HEK293 (cell line): ENCODE measurements at regions not wholly inside any gene's neighbourhood (a gene's known extent, or its start where the extent isn't known, plus 50 kb on each side); places are given as distances from the start of the nearest gene placed in this dataset.

Source experiments
- CTCF ChIA-PET: fragments of 350-600 bp; formaldehyde crosslinking; extraction: SDS; loops from one replicate; lab custom pipeline; 2021; ENCODE audit warnings: antibody characterized with exemption; lab: Yijun Ruan, JAX
- POLR2A ChIA-PET: fragments of 300-600 bp; formaldehyde crosslinking; extraction: SDS; loops from one replicate; lab custom pipeline; 2020; ENCODE audit warnings: antibody characterized with exemption, inconsistent platforms; lab: Yijun Ruan, JAX
- H3K27ac ChIP-seq: fragments of 200-500 bp; sonication (Bioruptor generic); 2 replicates; pipeline ENCODE4 v1.5.1; 2014; ENCODE audit warnings: low read depth, low read length, control low read depth, inconsistent platforms; ENCODE audit errors: extremely low read depth
- H3K36me3 ChIP-seq, 2 experiments: fragments of 200-500 bp in 1 of 2; sonication (Bioruptor generic) in 1 of 2; 1 replicate in 1 of 2; 2 replicates in 1 of 2; pipeline ENCODE4 v1.5.1; 2014 to 2017; ENCODE audit warnings: inconsistent platforms in 2 of 2, low read length in 2 of 2; ENCODE audit not compliant: control insufficient read depth in 2 of 2, insufficient read depth in 1 of 2
- H3K4me1 ChIP-seq: fragments of 200-500 bp; sonication (Bioruptor generic); 2 replicates; pipeline ENCODE4 v1.5.1; 2014; ENCODE audit warnings: mild to moderate bottlenecking, low read length, inconsistent platforms; ENCODE audit not compliant: control insufficient read depth, insufficient read depth
- H3K4me3 ChIP-seq: 2 replicates; pipeline ENCODE4 v1.5.1; 2011; ENCODE audit warnings: low read depth, mild to moderate bottlenecking, control low read depth, low read length, moderate library complexity
- H3K9me3 ChIP-seq: fragments of 200-500 bp; sonication (Bioruptor generic); 2 replicates; pipeline ENCODE4 v1.5.1; 2014; ENCODE audit warnings: low read depth, low read length, inconsistent platforms; ENCODE audit not compliant: control insufficient read depth, insufficient read depth
- GLI4 ChIP-seq: fragments of 450-650 bp; formaldehyde crosslinking; IDR thresholded peaks from 2 replicates; pipeline ENCODE4 v1.5.1; 2016; ENCODE audit warnings: missing biosample characterization, missing genetic modification characterization
- MYNN ChIP-seq: fragments of 450-650 bp; formaldehyde crosslinking; IDR thresholded peaks from 2 replicates; pipeline ENCODE4 v1.5.1; 2016; ENCODE audit warnings: missing biosample characterization, missing genetic modification characterization, borderline replicate concordance
- SP3 ChIP-seq: fragments of 450-650 bp; formaldehyde crosslinking; IDR thresholded peaks from 2 replicates; pipeline ENCODE4 v1.5.1; 2016; ENCODE audit warnings: missing biosample characterization, missing genetic modification characterization
- ZBTB20 ChIP-seq: fragments of 450-650 bp; formaldehyde crosslinking; IDR thresholded peaks from 2 replicates; pipeline ENCODE4 v1.5.1; 2016; ENCODE audit warnings: missing biosample characterization, missing genetic modification characterization
- ZFP69B ChIP-seq: fragments of 450-650 bp; formaldehyde crosslinking; IDR thresholded peaks from 2 replicates; pipeline ENCODE4 v1.5.1; 2016; ENCODE audit warnings: missing biosample characterization, missing genetic modification characterization
- ZNF19 ChIP-seq: fragments of 450-650 bp; formaldehyde crosslinking; IDR thresholded peaks from 2 replicates; pipeline ENCODE4; 2016; ENCODE audit warnings: missing biosample characterization, missing genetic modification characterization, low read depth
- ZNF202 ChIP-seq: fragments of 450-650 bp; formaldehyde crosslinking; IDR thresholded peaks from 2 replicates; pipeline ENCODE4 v1.5.1; 2016; ENCODE audit warnings: missing biosample characterization, missing genetic modification characterization, borderline replicate concordance
- ZNF221 ChIP-seq: fragments of 450-650 bp; formaldehyde crosslinking; IDR thresholded peaks from 2 replicates; pipeline ENCODE4 v1.5.1; 2017; ENCODE audit warnings: missing biosample characterization, missing genetic modification characterization, borderline replicate concordance
- ZNF302 ChIP-seq: fragments of 450-650 bp; formaldehyde crosslinking; IDR thresholded peaks from 2 replicates; pipeline ENCODE4 v1.5.1; 2016; ENCODE audit warnings: missing biosample characterization, missing genetic modification characterization, low read depth
- ZNF426 ChIP-seq: fragments of 450-650 bp; formaldehyde crosslinking; IDR thresholded peaks from 2 replicates; pipeline ENCODE4 v1.5.1; 2017; ENCODE audit warnings: missing biosample characterization, missing genetic modification characterization, mild to moderate bottlenecking, inconsistent platforms, moderate library complexity
- ZNF501 ChIP-seq: fragments of 450-650 bp; formaldehyde crosslinking; IDR thresholded peaks from 2 replicates; pipeline ENCODE4 v1.5.1; 2016; ENCODE audit warnings: missing biosample characterization, missing genetic modification characterization
- ZNF610 ChIP-seq: fragments of 450-650 bp; formaldehyde crosslinking; IDR thresholded peaks from 2 replicates; pipeline ENCODE4 v1.5.1; 2016; ENCODE audit warnings: missing biosample characterization, missing genetic modification characterization, borderline replicate concordance
- ZNF626 ChIP-seq: fragments of 450-650 bp; sonication (Bioruptor Pico); formaldehyde crosslinking; IDR thresholded peaks from 2 replicates; pipeline ENCODE4 v1.5.1; 2018; ENCODE audit warnings: missing biosample characterization, missing genetic modification characterization, inconsistent platforms
- ZNF654 ChIP-seq: fragments of 450-650 bp; formaldehyde crosslinking; IDR thresholded peaks from 2 replicates; pipeline ENCODE4 v1.5.1; 2016; ENCODE audit warnings: low read depth, missing biosample characterization, missing genetic modification characterization
- ZNF677 ChIP-seq: fragments of 450-650 bp; IDR thresholded peaks from 2 replicates; pipeline ENCODE4 v1.5.0; 2018; ENCODE audit warnings: missing biosample characterization, mild to moderate bottlenecking, missing genetic modification characterization, moderate library complexity
- ZSCAN16 ChIP-seq: fragments of 450-650 bp; formaldehyde crosslinking; IDR thresholded peaks from 2 replicates; pipeline ENCODE4 v1.5.1; 2016; ENCODE audit warnings: missing biosample characterization, missing genetic modification characterization
- ZSCAN30 ChIP-seq: fragments of 450-650 bp; IDR thresholded peaks from 2 replicates; pipeline ENCODE4 v1.5.1; 2018; ENCODE audit warnings: missing biosample characterization, mild to moderate bottlenecking, missing genetic modification characterization, moderate library complexity
- ZXDB ChIP-seq: fragments of 450-650 bp; formaldehyde crosslinking; IDR thresholded peaks from 2 replicates; pipeline ENCODE4 v1.5.1; 2016; ENCODE audit warnings: missing biosample characterization, missing genetic modification characterization
- TF ChIP-seq, protein P1 (sequence below): fragments of 450-650 bp; formaldehyde crosslinking; IDR thresholded peaks from 2 replicates; pipeline ENCODE4 v1.5.1; 2016; ENCODE audit warnings: missing biosample characterization, missing genetic modification characterization
- TF ChIP-seq, protein P2 (sequence below): fragments of 450-650 bp; formaldehyde crosslinking; IDR thresholded peaks from 2 replicates; pipeline ENCODE4 v1.5.1; 2016; ENCODE audit warnings: missing biosample characterization, missing genetic modification characterization
- TF ChIP-seq, protein P3 (sequence below): fragments of 450-650 bp; formaldehyde crosslinking; IDR thresholded peaks from 2 replicates; pipeline ENCODE4 v1.5.1; 2017; ENCODE audit warnings: missing biosample characterization, missing genetic modification characterization

DNA sequence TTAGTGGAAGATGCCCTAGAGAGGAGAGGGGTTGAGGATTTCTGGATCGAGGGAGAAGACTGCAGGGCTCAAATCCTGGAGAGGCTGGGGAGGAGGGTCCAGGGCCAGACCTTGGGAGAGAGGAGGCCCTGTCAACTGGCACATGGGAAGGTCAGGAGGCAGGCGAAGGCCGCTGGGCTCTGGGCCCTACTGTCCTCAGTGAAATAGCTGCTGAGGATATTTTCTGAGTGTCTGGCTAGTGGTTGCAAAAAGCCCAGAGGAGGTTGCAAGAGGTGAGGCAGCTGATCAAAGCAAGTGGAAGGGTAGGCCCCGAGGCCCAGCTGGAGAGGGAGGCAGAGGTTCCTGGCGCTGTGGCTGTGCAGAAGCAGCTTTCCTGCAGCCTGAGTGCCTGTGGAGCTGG lies 103.4 kb upstream of the MLN start:
- H3K4me3 ChIP-seq, result no peak overlapping the region
- H3K27ac ChIP-seq, result no peak overlapping the region
- H3K9me3 ChIP-seq, result no peaks in the 10 kb centered on the region
- no peaks in the 10 kb centered on the region for H3K36me3 ChIP-seq
- TF ChIP-seq ZSCAN16 (tag by site-specific recombination), result no peak
- no peak for TF ChIP-seq ZNF610 (tag by site-specific recombination)
- ChIA-PET POLR2A (no interaction called here), CTCF (interaction anchor here (0.5 to 0.7 kb wide), 2 partner anchors 120 to 147 kb away, joined by 3 read pairs; no protein-coding TSS in a partner anchor)
- no peaks in the 10 kb centered on the region for H3K4me1 ChIP-seq

DNA sequence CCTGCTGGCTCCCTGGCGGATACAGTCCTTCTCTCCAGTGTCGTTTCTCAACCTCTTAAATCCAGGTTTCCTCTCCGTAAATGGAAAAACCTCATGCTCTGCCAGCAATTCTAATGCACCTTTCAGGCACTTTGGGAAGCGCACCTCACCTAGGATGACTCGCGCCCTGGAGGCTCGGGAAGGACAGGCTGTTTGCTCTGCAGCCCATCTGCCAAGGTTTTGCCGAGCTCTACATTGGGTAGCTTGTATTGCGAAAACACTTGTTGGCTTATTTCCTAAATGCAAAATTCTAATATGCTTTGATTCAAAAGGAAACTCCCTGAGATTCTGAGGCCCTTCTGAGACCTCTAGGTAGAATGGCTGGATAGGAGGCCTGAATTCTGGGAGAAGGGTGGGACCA lies 102.6 kb upstream of the MLN start:
- POLR2A ChIA-PET, result no interaction called here
- TF ChIP-seq ZNF202 (tag by site-specific recombination), result no peak
- TF ChIP-seq ZNF626, result no peak
- no peak for TF ChIP-seq ZXDB (tag by site-specific recombination)
- TF ChIP-seq ZBTB20 (tag by site-specific recombination), result no peak
- TF ChIP-seq GLI4 (tag by site-specific recombination), result no peak
- no peak for TF ChIP-seq ZNF221
- TF ChIP-seq, protein P1, sequence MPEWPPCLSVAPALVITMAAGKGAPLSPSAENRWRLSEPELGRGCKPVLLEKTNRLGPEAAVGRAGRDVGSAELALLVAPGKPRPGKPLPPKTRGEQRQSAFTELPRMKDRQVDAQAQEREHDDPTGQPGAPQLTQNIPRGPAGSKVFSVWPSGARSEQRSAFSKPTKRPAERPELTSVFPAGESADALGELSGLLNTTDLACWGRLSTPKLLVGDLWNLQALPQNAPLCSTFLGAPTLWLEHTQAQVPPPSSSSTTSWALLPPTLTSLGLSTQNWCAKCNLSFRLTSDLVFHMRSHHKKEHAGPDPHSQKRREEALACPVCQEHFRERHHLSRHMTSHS (tag by site-specific recombination), result no peak
- no peak overlapping the region for H3K27ac ChIP-seq
- no peaks in the 10 kb centered on the region for H3K9me3 ChIP-seq
- no peaks in the 10 kb centered on the region for H3K4me1 ChIP-seq
- H3K36me3 ChIP-seq, result no peaks in the 10 kb centered on the region
- H3K4me3 ChIP-seq, result no peak overlapping the region
- CTCF ChIA-PET, result interaction anchor here (0.7 kb wide), 1 partner anchor 377 kb away, joined by 3 read pairs; no protein-coding TSS in a partner anchor

DNA sequence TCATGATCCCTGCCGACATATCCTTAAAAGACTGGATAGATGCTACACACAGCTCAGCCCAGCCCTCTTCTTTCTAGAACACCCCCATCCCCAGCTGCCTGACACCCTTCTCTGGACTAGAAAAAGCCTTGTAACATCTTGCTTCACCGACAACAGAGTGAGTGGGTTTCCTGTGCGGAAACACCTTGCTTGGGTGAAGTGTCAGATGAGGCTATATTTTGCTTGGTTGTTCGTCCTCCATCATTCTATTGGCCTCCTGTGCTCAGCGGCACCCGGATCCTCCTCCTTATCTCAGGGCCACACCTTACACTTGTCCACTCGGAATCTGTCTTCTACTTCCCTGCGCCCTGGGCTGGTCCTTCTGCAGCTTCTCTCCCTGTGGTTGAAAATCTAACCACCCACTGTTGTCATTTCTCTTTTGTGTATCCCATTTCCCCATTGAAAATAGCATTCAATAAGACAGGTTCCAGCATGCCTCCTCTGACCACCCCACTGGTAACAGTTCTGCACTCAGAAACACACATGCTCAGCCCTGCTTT lies 101.3 kb upstream of the MLN start:
- no peaks in the 10 kb centered on the region for H3K36me3 ChIP-seq
- H3K4me3 ChIP-seq, result no peak overlapping the region
- TF ChIP-seq, protein P1 (tag by site-specific recombination), result no peak
- TF ChIP-seq ZSCAN30 (tag by site-specific recombination) (no peak), ZFP69B (tag by site-specific recombination) (no peak), ZNF501 (tag by site-specific recombination) (no peak), SP3 (tag by site-specific recombination) (no peak), ZNF677 (tag by site-specific recombination) (no peak), ZNF302 (tag by site-specific recombination) (no peak), MYNN (tag by site-specific recombination) (no peak), ZNF426 (tag by site-specific recombination) (no peak), ZNF654 (tag by site-specific recombination) (no peak), ZNF19 (tag by site-specific recombination) (no peak)
- TF ChIP-seq, protein P2, sequence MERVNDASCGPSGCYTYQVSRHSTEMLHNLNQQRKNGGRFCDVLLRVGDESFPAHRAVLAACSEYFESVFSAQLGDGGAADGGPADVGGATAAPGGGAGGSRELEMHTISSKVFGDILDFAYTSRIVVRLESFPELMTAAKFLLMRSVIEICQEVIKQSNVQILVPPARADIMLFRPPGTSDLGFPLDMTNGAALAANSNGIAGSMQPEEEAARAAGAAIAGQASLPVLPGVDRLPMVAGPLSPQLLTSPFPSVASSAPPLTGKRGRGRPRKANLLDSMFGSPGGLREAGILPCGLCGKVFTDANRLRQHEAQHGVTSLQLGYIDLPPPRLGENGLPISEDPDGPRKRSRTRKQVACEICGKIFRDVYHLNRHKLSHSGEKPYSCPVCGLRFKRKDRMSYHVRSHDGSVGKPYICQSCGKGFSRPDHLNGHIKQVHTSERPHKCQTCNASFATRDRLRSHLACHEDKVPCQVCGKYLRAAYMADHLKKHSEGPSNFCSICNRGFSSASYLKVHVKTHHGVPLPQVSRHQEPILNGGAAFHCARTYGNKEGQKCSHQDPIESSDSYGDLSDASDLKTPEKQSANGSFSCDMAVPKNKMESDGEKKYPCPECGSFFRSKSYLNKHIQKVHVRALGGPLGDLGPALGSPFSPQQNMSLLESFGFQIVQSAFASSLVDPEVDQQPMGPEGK (tag by site-specific recombination), result no peak
- TF ChIP-seq, protein P3, sequence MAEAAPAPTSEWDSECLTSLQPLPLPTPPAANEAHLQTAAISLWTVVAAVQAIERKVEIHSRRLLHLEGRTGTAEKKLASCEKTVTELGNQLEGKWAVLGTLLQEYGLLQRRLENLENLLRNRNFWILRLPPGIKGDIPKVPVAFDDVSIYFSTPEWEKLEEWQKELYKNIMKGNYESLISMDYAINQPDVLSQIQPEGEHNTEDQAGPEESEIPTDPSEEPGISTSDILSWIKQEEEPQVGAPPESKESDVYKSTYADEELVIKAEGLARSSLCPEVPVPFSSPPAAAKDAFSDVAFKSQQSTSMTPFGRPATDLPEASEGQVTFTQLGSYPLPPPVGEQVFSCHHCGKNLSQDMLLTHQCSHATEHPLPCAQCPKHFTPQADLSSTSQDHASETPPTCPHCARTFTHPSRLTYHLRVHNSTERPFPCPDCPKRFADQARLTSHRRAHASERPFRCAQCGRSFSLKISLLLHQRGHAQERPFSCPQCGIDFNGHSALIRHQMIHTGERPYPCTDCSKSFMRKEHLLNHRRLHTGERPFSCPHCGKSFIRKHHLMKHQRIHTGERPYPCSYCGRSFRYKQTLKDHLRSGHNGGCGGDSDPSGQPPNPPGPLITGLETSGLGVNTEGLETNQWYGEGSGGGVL (tag by site-specific recombination), result no peak
- no peaks in the 10 kb centered on the region for H3K4me1 ChIP-seq
- no peaks in the 10 kb centered on the region for H3K9me3 ChIP-seq
- ChIA-PET CTCF (interaction anchor here (0.7 kb wide), 1 partner anchor 54 kb away, joined by 3 read pairs; no protein-coding TSS in a partner anchor), POLR2A (no interaction called here)
- no peak overlapping the region for H3K27ac ChIP-seq
